Keratinocyte (primary cell): ENCODE measurements at regions not wholly inside any gene's neighbourhood (a gene's known extent, or its start where the extent isn't known, plus 50 kb on each side); places are given as distances from the start of the nearest gene placed in this dataset.

ENCODE experiments used
- CTCF ChIP-seq, 3 experiments: IDR thresholded peaks in 1 of 3; conservative IDR thresholded peaks in 1 of 3; optimal IDR thresholded peaks in 1 of 3; 2 replicates in 2 of 3; 3 replicates in 1 of 3; pipeline versions ENCODE3 to v1.5.1; 2011; ENCODE audit warnings: low read length in 3 of 3, mild to moderate bottlenecking in 3 of 3, moderate library complexity in 2 of 3, control low read depth in 1 of 3, inconsistent platforms in 1 of 3; ENCODE audit not compliant: insufficient read depth in 2 of 3; ENCODE audit errors: extremely low read depth in 1 of 3
- EZH2 ChIP-seq: IDR thresholded peaks from one replicate; pipeline ENCODE4 v1.6.1; 2012; ENCODE audit warnings: inconsistent platforms, mild to moderate bottlenecking, low read length, moderate library complexity

GRCh38 chr14:86961106-86961716 is 1031.8 kb downstream of the GALC start:
- TF ChIP-seq EZH2 (no peak), CTCF (optimal IDR thresholded peaks at IDR 0.05 in 1 of 3, IDR thresholded peaks at IDR 0.05 in 1 of 3, conservative IDR thresholded peaks at IDR 0.05 in 1 of 3; ENCODE audit: extremely low read depth in 1 of 3, insufficient read depth in 2 of 3, low read length in 3 of 3) (peak in 2 of 3 experiments; percentile 56 to 63)
